Testis (tissue), 2 donors: ENCODE measurements at regions not wholly inside any gene's neighbourhood (a gene's known extent, or its start where the extent isn't known, plus 50 kb on each side); places are given as distances from the start of the nearest gene placed in this dataset.

Source experiments
- POLR2A ChIP-seq: fragments of 450-650 bp; IDR thresholded peaks from one replicate; pipeline ENCODE4 v1.6.1; 2017; ENCODE audit warnings: antibody characterized with exemption, mild to moderate bottlenecking, moderate library complexity
- TF ChIP-seq, protein P1 (sequence below), 3 experiments: fragments of 450-650 bp in 2 of 3; fragments of 200-600 bp in 1 of 3; sonication (generic) in 1 of 3; IDR thresholded peaks; one replicate each; pipeline ENCODE4 v1.5.1; 2016 to 2019; ENCODE audit warnings: antibody characterized with exemption in 3 of 3, mild to moderate bottlenecking in 2 of 3, moderate library complexity in 1 of 3

DNA sequence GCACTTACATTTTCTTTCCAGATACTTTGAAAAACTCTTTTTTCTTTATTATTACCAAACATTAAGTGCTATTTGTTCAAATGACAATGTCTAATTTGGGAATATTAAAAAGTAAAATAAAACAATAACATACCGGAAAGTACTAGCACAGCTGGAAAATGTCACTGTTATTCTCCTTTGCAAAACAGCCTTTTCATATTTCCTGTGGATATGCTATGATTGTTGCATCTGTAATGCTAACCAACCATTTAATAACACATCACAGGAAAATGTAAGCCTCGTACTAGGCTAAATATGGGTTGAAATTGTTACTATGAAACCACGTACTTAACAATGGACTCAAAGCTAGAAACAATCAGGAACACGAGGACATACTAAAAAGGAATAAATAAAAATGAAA is 298.1 kb downstream of the CBLN2 start:
- TF ChIP-seq, protein P1, sequence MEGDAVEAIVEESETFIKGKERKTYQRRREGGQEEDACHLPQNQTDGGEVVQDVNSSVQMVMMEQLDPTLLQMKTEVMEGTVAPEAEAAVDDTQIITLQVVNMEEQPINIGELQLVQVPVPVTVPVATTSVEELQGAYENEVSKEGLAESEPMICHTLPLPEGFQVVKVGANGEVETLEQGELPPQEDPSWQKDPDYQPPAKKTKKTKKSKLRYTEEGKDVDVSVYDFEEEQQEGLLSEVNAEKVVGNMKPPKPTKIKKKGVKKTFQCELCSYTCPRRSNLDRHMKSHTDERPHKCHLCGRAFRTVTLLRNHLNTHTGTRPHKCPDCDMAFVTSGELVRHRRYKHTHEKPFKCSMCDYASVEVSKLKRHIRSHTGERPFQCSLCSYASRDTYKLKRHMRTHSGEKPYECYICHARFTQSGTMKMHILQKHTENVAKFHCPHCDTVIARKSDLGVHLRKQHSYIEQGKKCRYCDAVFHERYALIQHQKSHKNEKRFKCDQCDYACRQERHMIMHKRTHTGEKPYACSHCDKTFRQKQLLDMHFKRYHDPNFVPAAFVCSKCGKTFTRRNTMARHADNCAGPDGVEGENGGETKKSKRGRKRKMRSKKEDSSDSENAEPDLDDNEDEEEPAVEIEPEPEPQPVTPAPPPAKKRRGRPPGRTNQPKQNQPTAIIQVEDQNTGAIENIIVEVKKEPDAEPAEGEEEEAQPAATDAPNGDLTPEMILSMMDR (IDR thresholded peaks at IDR 0.05): no peak
- TF ChIP-seq POLR2A: no peak
